OCI-LY7 (cell line): ENCODE measurements at regions not wholly inside any gene's neighbourhood (a gene's known extent, or its start where the extent isn't known, plus 50 kb on each side); places are given as distances from the start of the nearest gene placed in this dataset.

ENCODE experiments used
- BruUV-seq: library from RNA; stranded (reverse); fragments of 400-500 nt; replicated peaks from 2 replicates; lab custom pipeline; 2021; lab: Mats Ljungman, UMichigan
- CTCF ChIA-PET: fragments of 300-600 bp; sonication (Branson Sonifier 250); formaldehyde crosslinking; loops from one replicate; lab custom pipeline; 2022; ENCODE audit warnings: antibody characterized with exemption; ENCODE audit not compliant: unreplicated experiment; lab: Charles Lee
- POLR2A ChIA-PET: fragments of 300-600 bp; sonication (Branson Sonifier 250); formaldehyde crosslinking; loops from one replicate; lab custom pipeline; 2022; ENCODE audit warnings: antibody characterized with exemption; lab: Charles Lee
- DNase-seq: peaks from one replicate; pipeline ENCODE4 v3.0.0-alpha.2; 2015; ENCODE audit warnings: low spot score
- H2AFZ ChIP-seq: fragments of 200-600 bp; sonication (generic), shearing (Covaris generic); 2 replicates; pipeline ENCODE4 v1.6.1; 2014; ENCODE audit warnings: mild to moderate bottlenecking, antibody characterized with exemption, low read length, moderate library complexity
- H3K27ac ChIP-seq: fragments of 200-600 bp; sonication (generic); 2 replicates; pipeline ENCODE4 v1.5.1; 2014; ENCODE audit warnings: mixed run types, low read depth, mild to moderate bottlenecking, moderate library complexity, low read length, inconsistent platforms; ENCODE audit not compliant: poor library complexity, severe bottlenecking
- H3K36me3 ChIP-seq: fragments of 200-600 bp; sonication (generic); 2 replicates; pipeline ENCODE4 v1.6.1; 2014; ENCODE audit warnings: mild to moderate bottlenecking, antibody characterized with exemption, low read length, moderate library complexity, mixed read lengths; ENCODE audit not compliant: insufficient read depth
- H3K4me1 ChIP-seq: fragments of 200-600 bp; sonication (generic); 2 replicates; pipeline ENCODE4 v1.5.1; 2014; ENCODE audit warnings: mild to moderate bottlenecking, low read length; ENCODE audit not compliant: insufficient read depth, poor library complexity, severe bottlenecking
- H3K4me2 ChIP-seq: fragments of 200-600 bp; sonication (generic); 2 replicates; pipeline ENCODE4 v1.6.1; 2014; ENCODE audit warnings: mild to moderate bottlenecking, low read length
- H3K4me3 ChIP-seq: fragments of 200-600 bp; sonication (generic); 2 replicates; pipeline ENCODE4 v1.5.1; 2014; ENCODE audit warnings: mild to moderate bottlenecking, low read depth, low read length; ENCODE audit not compliant: poor library complexity, severe bottlenecking
- H3K79me2 ChIP-seq: fragments of 200-600 bp; sonication (generic); 2 replicates; pipeline ENCODE4 v1.6.1; 2016; ENCODE audit warnings: low read depth, mild to moderate bottlenecking, low read length, moderate library complexity, mixed read lengths; ENCODE audit not compliant: insufficient read depth
- H3K9me2 ChIP-seq: fragments of 200-600 bp; sonication (generic); 2 replicates; pipeline ENCODE4 v1.6.1; 2016; ENCODE audit warnings: mild to moderate bottlenecking, low read length, mixed read lengths; ENCODE audit not compliant: insufficient read depth
- H3K9me3 ChIP-seq: fragments of 200-600 bp; sonication (generic); 2 replicates; pipeline ENCODE4 v1.6.1; 2014; ENCODE audit warnings: mild to moderate bottlenecking, mixed run types, low read length, mixed read lengths
- H4K20me1 ChIP-seq: fragments of 200-600 bp; sonication (generic); 2 replicates; pipeline ENCODE4 v1.6.1; 2014; ENCODE audit warnings: mild to moderate bottlenecking, antibody characterized with exemption, low read length, moderate library complexity, mixed read lengths; ENCODE audit not compliant: insufficient read depth
- CTCF ChIP-seq: fragments of 200-600 bp; sonication (generic); conservative IDR thresholded peaks from 2 replicates; pipeline ENCODE4 v1.5.1; 2014; ENCODE audit warnings: mild to moderate bottlenecking, antibody characterized with exemption, low read length, moderate library complexity, mixed read lengths
- EZH2phosphoT487 ChIP-seq: fragments of 200-600 bp; sonication (generic); IDR thresholded peaks from 2 replicates; pipeline ENCODE4 v1.6.1; 2018; ENCODE audit warnings: low read depth, borderline replicate concordance, mild to moderate bottlenecking, mixed run types, antibody characterized with exemption, low read length, moderate library complexity, mixed read lengths
- intact Hi-C: fragments of 100-400 bp; cut with micrococcal nuclease; formaldehyde crosslinking; loops from one replicate; pipeline ENCODE4 v1.10.0; 2022; ENCODE audit not compliant: unreplicated experiment

DNA sequence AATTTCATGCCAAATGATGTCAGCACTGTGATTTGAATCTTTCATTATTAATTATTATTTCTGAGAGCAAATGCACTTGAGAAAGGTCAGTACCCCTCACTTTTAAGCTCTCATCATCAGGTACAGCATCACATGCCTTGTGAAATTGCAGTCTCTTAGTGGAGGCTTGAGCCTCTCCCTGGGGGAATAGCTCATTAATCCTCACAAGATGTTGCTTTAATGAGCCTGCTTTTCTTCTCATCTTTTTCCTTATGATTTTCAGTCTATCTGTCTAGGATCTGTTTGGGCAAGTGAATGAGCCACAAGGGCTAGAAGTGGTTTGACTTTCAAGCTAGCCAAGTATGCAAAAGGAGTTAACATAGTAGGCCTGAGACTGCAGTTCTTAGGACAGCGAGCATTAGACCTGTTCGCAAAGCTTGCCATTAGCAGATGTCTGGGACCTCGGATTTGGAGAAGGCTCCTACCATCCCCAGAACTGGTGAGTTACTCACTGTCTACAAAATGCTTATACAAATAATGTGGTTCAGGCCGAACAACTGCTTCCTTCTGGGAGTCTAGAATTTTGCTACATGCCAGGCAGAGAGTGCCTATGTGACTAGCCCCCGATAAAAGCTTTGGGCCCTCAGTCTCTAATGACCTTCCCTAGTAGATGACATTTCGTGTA is 174.5 kb downstream of the IL15 start:
- Histone ChIP-seq H3K27ac (no peak overlapping the region), H3K9me2 (no peaks in the 10 kb centered on the region), H3K4me1 (no peaks in the 10 kb centered on the region), H2AFZ (no peak overlapping the region), H3K4me3 (no peak overlapping the region), H3K4me2 (no peak overlapping the region), H3K79me2 (no peaks in the 10 kb centered on the region), H3K9me3 (no peaks in the 10 kb centered on the region), H4K20me1 (no peaks in the 10 kb centered on the region), H3K36me3 (no peaks in the 10 kb centered on the region)
- TF ChIP-seq EZH2phosphoT487 (no peak), CTCF (no peak)
- DNase-seq = no peak
- BruUV-seq = no TSS peak
- ChIA-PET CTCF (no interaction called here), POLR2A (no interaction called here)
- intact Hi-C loops = no loop called here

- Histone ChIP-seq H4K20me1 (no peaks in the 10 kb centered on the region), H3K9me2 (no peaks in the 10 kb centered on the region), H3K4me1 (no peaks in the 10 kb centered on the region), H3K4me2 (no peak overlapping the region), H3K36me3 (no peaks in the 10 kb centered on the region), H2AFZ (no peak overlapping the region), H3K79me2 (no peaks in the 10 kb centered on the region), H3K27ac (no peak overlapping the region), H3K4me3 (no peak overlapping the region), H3K9me3 (no peaks in the 10 kb centered on the region)
- no peak for DNase-seq
- CTCF ChIA-PET = no interaction called here
- TF ChIP-seq EZH2phosphoT487 (no peak), CTCF (no peak)
- intact Hi-C loops = no loop called here
- POLR2A ChIA-PET = interaction anchor here (0.9 to 2.2 kb wide), 2 partner anchors 8 kb away, joined by 5 read pairs; no protein-coding TSS in a partner anchor
- BruUV-seq = no TSS peak
Observed at GRCh38 chr4:141812158-141812557, 175.8 kb downstream of the IL15 start.

- BruUV-seq = no TSS peak
- H3K4me1 ChIP-seq = no peaks in the 10 kb centered on the region
- no peaks in the 10 kb centered on the region for H3K9me2 ChIP-seq
- no peaks in the 10 kb centered on the region for H4K20me1 ChIP-seq
- H3K9me3 ChIP-seq = no peaks in the 10 kb centered on the region
- no peak for DNase-seq
- ChIA-PET CTCF (no interaction called here), POLR2A (interaction anchor here (0.6 to 0.9 kb wide), 3 partner anchors 11 to 640 kb away, joined by 3 to 4 read pairs (median 3); no protein-coding TSS in a partner anchor)
- TF ChIP-seq CTCF = no peak
- no peak for TF ChIP-seq EZH2phosphoT487
- H3K36me3 ChIP-seq = no peaks in the 10 kb centered on the region
- H3K79me2 ChIP-seq = no peaks in the 10 kb centered on the region
- no peak overlapping the region for H3K4me2 ChIP-seq
- no peak overlapping the region for H2AFZ ChIP-seq
- no peak overlapping the region for H3K27ac ChIP-seq
- intact Hi-C loops = no loop called here
- no peak overlapping the region for H3K4me3 ChIP-seq
Observed at GRCh38 chr4:141814499-141814898, 178.1 kb downstream of the IL15 start.
